ENCODE measurements at regions not wholly inside any gene's neighbourhood (a gene's known extent, or its start where the extent isn't known, plus 50 kb on each side); places are given as distances from the start of the nearest gene placed in this dataset.

GRCh38 chr2:196444442-196444841 lies 195.1 kb upstream of the CCDC150 start:
- Histone ChIP-seq H3K9me3 (ENCODE audit: insufficient read depth, low read length) (no peaks in the 10 kb centered on the region), H3K4me3 (ENCODE audit: insufficient read length, low read depth) (no peak overlapping the region), H3K4me1 (ENCODE audit: insufficient read depth, insufficient read length) (no peaks in the 10 kb centered on the region), H3K27me3 (ENCODE audit: insufficient read depth, insufficient read length) (no peaks in the 10 kb centered on the region), H3K36me3 (ENCODE audit: insufficient read depth, insufficient read length, low read length) (no peaks in the 10 kb centered on the region), H3K9ac (ENCODE audit: insufficient read length, low read depth) (no peak overlapping the region)
- no peak for TF ChIP-seq ZNF274 (IDR thresholded peaks at IDR 0.05; ENCODE audit: low read depth, low read length)
- TF ChIP-seq YY1 (IDR thresholded peaks at IDR 0.05; ENCODE audit: insufficient read depth, insufficient read length): no peak
- TF ChIP-seq SUZ12 (IDR thresholded peaks at IDR 0.05; ENCODE audit: extremely low read depth, insufficient read depth, insufficient read length): no peak
- DNase-seq (ENCODE audit: low read depth, low spot score): no peak

DNA sequence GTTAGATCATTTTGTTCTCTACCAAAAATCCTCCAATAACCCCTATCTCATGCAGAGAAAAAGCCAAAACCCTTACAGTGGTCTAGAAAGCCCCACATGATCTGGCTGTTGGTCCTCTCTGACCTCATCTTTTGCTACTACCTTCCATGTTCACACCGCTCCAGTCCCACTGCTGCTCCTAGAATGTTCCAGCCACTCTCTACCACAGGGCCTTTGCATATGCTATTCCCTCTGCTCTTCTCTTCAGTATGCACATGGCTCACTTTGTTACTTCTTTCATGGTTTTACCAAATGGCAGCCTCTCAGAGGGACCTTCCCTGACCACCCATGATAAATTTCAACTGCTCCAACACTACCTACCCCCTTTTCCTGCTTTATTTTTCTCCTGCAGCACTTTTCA lies 193.5 kb upstream of the CCDC150 start:
- no peaks in the 10 kb centered on the region for H3K4me1 ChIP-seq (ENCODE audit: insufficient read depth, insufficient read length)
- no peak for TF ChIP-seq YY1 (IDR thresholded peaks at IDR 0.05; ENCODE audit: insufficient read depth, insufficient read length)
- no peak for TF ChIP-seq SUZ12 (IDR thresholded peaks at IDR 0.05; ENCODE audit: extremely low read depth, insufficient read depth, insufficient read length)
- TF ChIP-seq ZNF274 (IDR thresholded peaks at IDR 0.05; ENCODE audit: low read depth, low read length): no peak
- no peaks in the 10 kb centered on the region for H3K27me3 ChIP-seq (ENCODE audit: insufficient read depth, insufficient read length)

GRCh38 chr2:196448407-196449079 lies 191.0 kb upstream of the CCDC150 start:
- Histone ChIP-seq H3K36me3 (ENCODE audit: insufficient read depth, insufficient read length, low read length) (no peaks in the 10 kb centered on the region), H3K9me3 (ENCODE audit: insufficient read depth, low read length) (no peaks in the 10 kb centered on the region), H3K9ac (ENCODE audit: insufficient read length, low read depth) (no peak overlapping the region), H3K27me3 (ENCODE audit: insufficient read depth, insufficient read length) (no peaks in the 10 kb centered on the region), H3K4me1 (ENCODE audit: insufficient read depth, insufficient read length) (no peaks in the 10 kb centered on the region), H3K4me3 (ENCODE audit: insufficient read length, low read depth) (no peak overlapping the region)
- no peak for TF ChIP-seq YY1 (IDR thresholded peaks at IDR 0.05; ENCODE audit: insufficient read depth, insufficient read length)
- TF ChIP-seq ZNF274 (IDR thresholded peaks at IDR 0.05; ENCODE audit: low read depth, low read length): no peak
- no peak for TF ChIP-seq SUZ12 (IDR thresholded peaks at IDR 0.05; ENCODE audit: extremely low read depth, insufficient read depth, insufficient read length)
- DNase-seq (ENCODE audit: low read depth, low spot score): no peak

More for the DNA sequence above, 193.5 kb upstream of the CCDC150 start:
- no peaks in the 10 kb centered on the region for H3K36me3 ChIP-seq (ENCODE audit: insufficient read depth, insufficient read length, low read length)
- H3K9ac ChIP-seq (ENCODE audit: insufficient read length, low read depth): no peak overlapping the region
- no peak for DNase-seq (ENCODE audit: low read depth, low spot score)
- H3K4me3 ChIP-seq (ENCODE audit: insufficient read length, low read depth): no peak overlapping the region
- H3K9me3 ChIP-seq (ENCODE audit: insufficient read depth, low read length): no peaks in the 10 kb centered on the region

DNA sequence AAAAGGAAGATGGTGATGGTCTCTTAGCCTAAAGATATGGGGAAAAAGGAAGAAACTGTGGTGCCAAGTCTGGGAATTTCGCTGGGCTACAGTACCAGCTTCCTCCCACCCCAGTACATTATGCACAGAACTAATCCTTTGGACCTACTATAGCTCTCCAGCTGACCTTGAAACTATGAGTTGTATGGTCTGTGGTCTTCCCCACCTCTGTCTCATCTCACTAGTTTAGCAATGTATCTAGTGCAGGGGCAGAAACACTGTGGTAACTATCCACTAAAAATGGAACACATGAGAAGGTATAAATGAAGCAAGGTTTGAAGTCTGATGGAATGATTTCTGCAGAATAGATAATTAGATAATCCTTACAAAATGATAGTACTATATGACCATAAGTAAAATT lies 190.4 kb upstream of the CCDC150 start:
- TF ChIP-seq YY1 (IDR thresholded peaks at IDR 0.05; ENCODE audit: insufficient read depth, insufficient read length) (no peak), ZNF274 (IDR thresholded peaks at IDR 0.05; ENCODE audit: low read depth, low read length) (no peak), SUZ12 (IDR thresholded peaks at IDR 0.05; ENCODE audit: extremely low read depth, insufficient read depth, insufficient read length) (no peak)
- H3K4me1 ChIP-seq (ENCODE audit: insufficient read depth, insufficient read length): no peaks in the 10 kb centered on the region
- no peaks in the 10 kb centered on the region for H3K9me3 ChIP-seq (ENCODE audit: insufficient read depth, low read length)
- H3K27me3 ChIP-seq (ENCODE audit: insufficient read depth, insufficient read length): no peaks in the 10 kb centered on the region
- H3K9ac ChIP-seq (ENCODE audit: insufficient read length, low read depth): no peak overlapping the region
- H3K4me3 ChIP-seq (ENCODE audit: insufficient read length, low read depth): no peak overlapping the region
- no peaks in the 10 kb centered on the region for H3K36me3 ChIP-seq (ENCODE audit: insufficient read depth, insufficient read length, low read length)
- no peak for DNase-seq (ENCODE audit: low read depth, low spot score)

- TF ChIP-seq ZNF274 (IDR thresholded peaks at IDR 0.05; ENCODE audit: low read depth, low read length) (no peak), YY1 (IDR thresholded peaks at IDR 0.05; ENCODE audit: insufficient read depth, insufficient read length) (no peak), SUZ12 (IDR thresholded peaks at IDR 0.05; ENCODE audit: extremely low read depth, insufficient read depth, insufficient read length) (no peak)
- Histone ChIP-seq H3K27me3 (ENCODE audit: insufficient read depth, insufficient read length) (no peaks in the 10 kb centered on the region), H3K9me3 (ENCODE audit: insufficient read depth, low read length) (no peaks in the 10 kb centered on the region), H3K9ac (ENCODE audit: insufficient read length, low read depth) (no peak overlapping the region), H3K4me1 (ENCODE audit: insufficient read depth, insufficient read length) (no peaks in the 10 kb centered on the region), H3K36me3 (ENCODE audit: insufficient read depth, insufficient read length, low read length) (no peaks in the 10 kb centered on the region), H3K4me3 (ENCODE audit: insufficient read length, low read depth) (no peak overlapping the region)
- no peak for DNase-seq (ENCODE audit: low read depth, low spot score)
These were observed 186.8 kb upstream of the CCDC150 start for GRCh38 chr2:196452758-196453157.

DNA sequence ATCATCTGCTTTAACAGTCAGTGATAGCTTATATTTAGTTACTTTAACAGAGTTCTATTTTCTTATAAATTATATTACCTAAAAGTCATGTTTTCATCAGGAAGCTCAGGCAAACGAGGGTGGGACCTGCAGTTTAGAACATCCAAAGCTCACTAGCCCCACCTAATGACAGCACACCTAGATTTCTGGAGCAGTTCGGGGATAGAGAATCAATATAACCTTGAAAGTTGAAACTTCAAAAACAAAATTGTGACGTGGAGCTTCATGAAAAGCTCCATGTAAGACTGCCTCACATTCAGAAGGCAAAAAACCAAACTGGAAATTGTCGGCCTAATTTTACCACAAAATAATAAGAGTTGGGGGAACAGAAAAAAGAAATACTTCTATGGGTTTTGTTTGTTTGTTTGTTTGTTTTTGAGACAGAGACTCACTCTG lies 185.9 kb upstream of the CCDC150 start:
- Histone ChIP-seq H3K4me1 (ENCODE audit: insufficient read depth, insufficient read length) (no peaks in the 10 kb centered on the region), H3K9ac (ENCODE audit: insufficient read length, low read depth) (no peak overlapping the region), H3K9me3 (ENCODE audit: insufficient read depth, low read length) (no peaks in the 10 kb centered on the region), H3K4me3 (ENCODE audit: insufficient read length, low read depth) (no peak overlapping the region), H3K27me3 (ENCODE audit: insufficient read depth, insufficient read length) (no peaks in the 10 kb centered on the region), H3K36me3 (ENCODE audit: insufficient read depth, insufficient read length, low read length) (no peaks in the 10 kb centered on the region)
- TF ChIP-seq YY1 (IDR thresholded peaks at IDR 0.05; ENCODE audit: insufficient read depth, insufficient read length) (no peak), ZNF274 (IDR thresholded peaks at IDR 0.05; ENCODE audit: low read depth, low read length) (no peak), SUZ12 (IDR thresholded peaks at IDR 0.05; ENCODE audit: extremely low read depth, insufficient read depth, insufficient read length) (no peak)
- DNase-seq (ENCODE audit: low read depth, low spot score): peak; percentile 39

GRCh38 chr2:196454492-196454891 lies 185.0 kb upstream of the CCDC150 start:
- no peaks in the 10 kb centered on the region for H3K9me3 ChIP-seq (ENCODE audit: insufficient read depth, low read length)
- H3K4me3 ChIP-seq (ENCODE audit: insufficient read length, low read depth): no peak overlapping the region
- TF ChIP-seq ZNF274 (IDR thresholded peaks at IDR 0.05; ENCODE audit: low read depth, low read length) (no peak), YY1 (IDR thresholded peaks at IDR 0.05; ENCODE audit: insufficient read depth, insufficient read length) (no peak), SUZ12 (IDR thresholded peaks at IDR 0.05; ENCODE audit: extremely low read depth, insufficient read depth, insufficient read length) (no peak)
- no peaks in the 10 kb centered on the region for H3K27me3 ChIP-seq (ENCODE audit: insufficient read depth, insufficient read length)
- H3K36me3 ChIP-seq (ENCODE audit: insufficient read depth, insufficient read length, low read length): no peaks in the 10 kb centered on the region
- DNase-seq (ENCODE audit: low read depth, low spot score): no peak
- H3K9ac ChIP-seq (ENCODE audit: insufficient read length, low read depth): no peak overlapping the region
- H3K4me1 ChIP-seq (ENCODE audit: insufficient read depth, insufficient read length): no peaks in the 10 kb centered on the region
